ENCODE measurements at regions not wholly inside any gene's neighbourhood (a gene's known extent, or its start where the extent isn't known, plus 50 kb on each side); places are given as distances from the start of the nearest gene placed in this dataset.

GRCh38 chr6:8213995-8214394, 111.6 kb upstream of the EEF1E1 start:
- no peak for DNase-seq

- DNase-seq = no peak
Measured at GRCh38 chr6:8212720-8213434, 110.5 kb upstream of the EEF1E1 start.

GRCh38 chr6:8207869-8208191, 105.5 kb upstream of the EEF1E1 start:
- no peak for DNase-seq

GRCh38 chr6:8207191-8207868, 105.0 kb upstream of the EEF1E1 start:
- no peak for DNase-seq

- no peak for DNase-seq
Measured at GRCh38 chr6:8203337-8203736, 101.0 kb upstream of the EEF1E1 start.

- no peak for DNase-seq
Measured at GRCh38 chr6:8201679-8202078, 99.3 kb upstream of the EEF1E1 start.

- no peak for DNase-seq
Measured at GRCh38 chr6:8200255-8200654, 97.9 kb upstream of the EEF1E1 start.

- no peak for DNase-seq
Measured at GRCh38 chr6:8195714-8196102, 93.4 kb upstream of the EEF1E1 start.

GRCh38 chr6:8195040-8195713, 92.8 kb upstream of the EEF1E1 start:
- DNase-seq = no peak

- DNase-seq = no peak
Measured at GRCh38 chr6:8194490-8194889, 92.1 kb upstream of the EEF1E1 start.

- DNase-seq = no peak
Measured at GRCh38 chr6:8193541-8193940, 91.2 kb upstream of the EEF1E1 start.

- no peak for DNase-seq
Measured at GRCh38 chr6:8192597-8192996, 90.2 kb upstream of the EEF1E1 start.

GRCh38 chr6:8192067-8192466, 89.7 kb upstream of the EEF1E1 start:
- no peak for DNase-seq

- DNase-seq = no peak
Measured at GRCh38 chr6:8191629-8192028, 89.3 kb upstream of the EEF1E1 start.

GRCh38 chr6:8187209-8187608, 84.9 kb upstream of the EEF1E1 start:
- no peak for DNase-seq

GRCh38 chr6:8182902-8183665, 80.7 kb upstream of the EEF1E1 start:
- DNase-seq = no peak

- DNase-seq = no peak
Measured at GRCh38 chr6:8181951-8182845, 79.8 kb upstream of the EEF1E1 start.

- no peak for DNase-seq
Measured at GRCh38 chr6:8181160-8181881, 79.0 kb upstream of the EEF1E1 start.

GRCh38 chr6:8180327-8181159, 78.2 kb upstream of the EEF1E1 start:
- no peak for DNase-seq

GRCh38 chr6:8177721-8178120, 75.4 kb upstream of the EEF1E1 start:
- DNase-seq = no peak

Data from NCI-H1417 treated with DMSO at 0.1 percent for 48 hours (cell line).